ENCODE measurements at regions not wholly inside any gene's neighbourhood (a gene's known extent, or its start where the extent isn't known, plus 50 kb on each side); places are given as distances from the start of the nearest gene placed in this dataset.
"Not testable (repeated sequence)": the region's sequence is repeated elsewhere in the genome, so short reads cannot be mapped to it uniquely, and the experiment has no call there.

GRCh38 chr2:95668934-95669333 lies 77.1 kb downstream of the TRIM43 start:
- TF ChIP-seq ARNTL (CRISPR knock-in tag; IDR thresholded peaks at IDR 0.05; ENCODE audit: borderline replicate concordance, low read depth); BACH2 (CRISPR knock-in tag; IDR thresholded peaks at IDR 0.05; ENCODE audit: borderline replicate concordance); ZFP30 (CRISPR knock-in tag; IDR thresholded peaks at IDR 0.05); ZFP3 (CRISPR knock-in tag; IDR thresholded peaks at IDR 0.05); PPARA (CRISPR knock-in tag; IDR thresholded peaks at IDR 0.05; ENCODE audit: borderline replicate concordance); OSR1 (CRISPR knock-in tag; IDR thresholded peaks at IDR 0.05); RARB (CRISPR knock-in tag; IDR thresholded peaks at IDR 0.05); POU6F1 (CRISPR knock-in tag; IDR thresholded peaks at IDR 0.05; ENCODE audit: borderline replicate concordance, low read depth); ZC3H10 (CRISPR knock-in tag; IDR thresholded peaks at IDR 0.05); PATZ1 (CRISPR knock-in tag; IDR thresholded peaks at IDR 0.05; ENCODE audit: borderline replicate concordance); SNAI2 (CRISPR knock-in tag; IDR thresholded peaks at IDR 0.05); CSRNP3 (CRISPR knock-in tag; IDR thresholded peaks at IDR 0.05); CSDC2 (CRISPR knock-in tag; IDR thresholded peaks at IDR 0.05); TCF4 (CRISPR knock-in tag; IDR thresholded peaks at IDR 0.05; ENCODE audit: borderline replicate concordance): not testable (repeated sequence)
